GM21825 (cell line): ENCODE measurements at regions not wholly inside any gene's neighbourhood (a gene's known extent, or its start where the extent isn't known, plus 50 kb on each side); places are given as distances from the start of the nearest gene placed in this dataset.
A peak's percentile ranks its signal among the peaks of the same experiment; 100 is the strongest.

Experiments used
- ATAC-seq: cut with Tn5 transposase; IDR thresholded peaks from one replicate; pipeline ENCODE4 v1.9.1; 2021; ENCODE audit warnings: mild to moderate bottlenecking, moderate library complexity; ENCODE audit not compliant: unreplicated experiment

DNA sequence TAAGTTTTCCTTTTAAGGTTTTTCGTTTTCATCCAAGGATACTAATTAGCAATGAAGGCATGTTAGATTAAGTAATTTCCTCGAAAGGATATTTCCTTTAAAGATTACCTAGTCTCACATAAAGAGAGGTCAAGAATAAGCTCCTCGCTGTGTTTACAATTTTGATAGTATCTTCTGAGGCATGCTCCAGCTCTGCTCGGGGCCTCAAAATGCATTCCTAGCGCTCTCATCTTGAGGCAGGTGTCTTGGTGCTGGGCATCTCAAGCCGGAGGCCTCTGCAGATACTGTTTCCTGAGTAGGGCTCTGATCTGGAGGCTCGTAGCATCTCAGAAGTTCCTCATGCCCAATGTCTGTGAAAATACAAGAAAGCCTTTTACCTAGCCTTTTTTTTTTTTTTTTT, 128.6 kb upstream of the SNX19 start:
- ATAC-seq = no peak

DNA sequence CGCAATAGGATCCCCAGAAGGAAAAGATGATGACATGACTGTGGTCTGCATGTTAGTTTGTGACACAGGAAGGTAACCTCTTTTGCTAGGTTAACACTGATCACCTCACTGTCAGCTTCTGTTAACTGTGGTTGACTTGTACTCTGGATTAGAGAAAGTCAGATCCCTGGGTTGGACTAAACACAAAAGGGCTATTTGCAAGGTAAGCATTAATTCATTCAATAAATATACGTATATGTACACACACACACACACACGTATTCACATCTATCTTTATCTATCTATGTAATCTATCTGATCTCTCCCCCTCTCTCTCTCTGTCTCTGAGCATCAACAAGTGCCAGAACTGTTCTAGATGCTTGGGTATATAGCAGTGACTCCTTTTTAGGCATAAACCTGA, 136.1 kb upstream of the SNX19 start:
- ATAC-seq = no peak

DNA sequence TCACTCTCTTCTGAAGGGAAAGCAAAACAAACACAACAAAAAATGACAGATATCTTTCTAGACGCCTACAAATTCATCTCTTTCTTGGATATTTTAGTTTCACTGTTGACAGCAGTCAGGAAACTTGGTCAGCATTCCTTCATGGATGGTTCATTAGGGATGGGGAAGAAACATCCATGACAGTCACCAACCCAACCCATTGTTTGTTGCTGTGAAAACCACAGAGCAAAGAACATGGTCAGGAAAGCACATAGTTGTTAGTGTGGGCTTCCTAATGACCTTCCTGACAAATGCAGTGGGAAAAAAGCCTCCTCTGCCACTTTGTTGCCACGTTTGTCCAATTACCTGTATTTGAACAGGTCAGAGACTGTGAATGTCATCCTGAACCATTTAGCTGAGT, 139.8 kb upstream of the SNX19 start:
- no peak for ATAC-seq

DNA sequence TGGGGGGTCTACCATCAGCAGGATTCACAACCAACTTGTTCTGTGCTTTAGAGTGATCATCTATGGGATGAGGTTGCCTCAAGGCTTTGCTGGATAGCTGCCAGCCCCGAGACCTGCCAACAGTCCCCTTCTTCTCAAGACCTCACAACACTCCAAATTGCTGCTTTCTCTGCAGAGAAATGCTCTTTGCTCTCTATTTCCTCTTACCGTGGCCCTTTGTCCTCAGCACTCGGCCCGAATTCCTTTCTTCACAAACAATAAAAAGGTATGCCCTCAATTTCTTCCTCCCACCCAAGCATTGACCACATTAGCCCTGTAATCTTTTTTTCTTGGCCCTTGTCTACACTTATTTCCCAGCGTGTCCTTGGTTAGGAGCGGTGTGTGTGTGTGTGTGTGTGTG, 147.4 kb upstream of the SNX19 start:
- ATAC-seq = no peak

DNA sequence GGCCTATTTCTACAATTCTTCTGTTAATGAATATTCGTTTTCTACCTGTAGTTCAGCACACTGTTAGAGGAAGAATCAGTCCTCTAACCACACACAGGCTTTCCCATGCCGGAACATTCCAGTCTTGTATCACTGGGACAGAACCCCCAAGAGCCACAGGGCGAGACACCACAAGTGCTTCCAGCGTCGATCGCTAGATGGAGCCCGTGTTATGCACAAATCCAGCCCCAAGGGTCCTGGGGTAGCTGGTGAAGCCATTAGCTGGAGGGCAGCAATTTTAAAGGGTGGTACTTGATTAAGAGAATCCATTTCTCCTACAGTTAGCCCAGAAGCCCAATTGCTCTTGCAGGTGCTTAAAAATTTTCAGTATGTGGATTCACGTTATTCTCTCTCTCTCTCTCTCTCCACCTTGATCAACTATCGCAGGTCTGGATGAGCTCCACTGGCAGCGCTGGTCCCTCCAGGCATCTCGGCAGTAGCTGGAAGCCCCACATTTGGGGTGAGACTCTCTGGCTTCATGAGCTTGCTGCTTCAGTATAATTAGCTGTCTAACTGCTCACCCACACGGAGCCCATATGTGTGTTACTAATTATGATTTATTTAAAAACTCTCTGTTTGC, 148.2 kb upstream of the SNX19 start:
- ATAC-seq = peak; percentile 83

DNA sequence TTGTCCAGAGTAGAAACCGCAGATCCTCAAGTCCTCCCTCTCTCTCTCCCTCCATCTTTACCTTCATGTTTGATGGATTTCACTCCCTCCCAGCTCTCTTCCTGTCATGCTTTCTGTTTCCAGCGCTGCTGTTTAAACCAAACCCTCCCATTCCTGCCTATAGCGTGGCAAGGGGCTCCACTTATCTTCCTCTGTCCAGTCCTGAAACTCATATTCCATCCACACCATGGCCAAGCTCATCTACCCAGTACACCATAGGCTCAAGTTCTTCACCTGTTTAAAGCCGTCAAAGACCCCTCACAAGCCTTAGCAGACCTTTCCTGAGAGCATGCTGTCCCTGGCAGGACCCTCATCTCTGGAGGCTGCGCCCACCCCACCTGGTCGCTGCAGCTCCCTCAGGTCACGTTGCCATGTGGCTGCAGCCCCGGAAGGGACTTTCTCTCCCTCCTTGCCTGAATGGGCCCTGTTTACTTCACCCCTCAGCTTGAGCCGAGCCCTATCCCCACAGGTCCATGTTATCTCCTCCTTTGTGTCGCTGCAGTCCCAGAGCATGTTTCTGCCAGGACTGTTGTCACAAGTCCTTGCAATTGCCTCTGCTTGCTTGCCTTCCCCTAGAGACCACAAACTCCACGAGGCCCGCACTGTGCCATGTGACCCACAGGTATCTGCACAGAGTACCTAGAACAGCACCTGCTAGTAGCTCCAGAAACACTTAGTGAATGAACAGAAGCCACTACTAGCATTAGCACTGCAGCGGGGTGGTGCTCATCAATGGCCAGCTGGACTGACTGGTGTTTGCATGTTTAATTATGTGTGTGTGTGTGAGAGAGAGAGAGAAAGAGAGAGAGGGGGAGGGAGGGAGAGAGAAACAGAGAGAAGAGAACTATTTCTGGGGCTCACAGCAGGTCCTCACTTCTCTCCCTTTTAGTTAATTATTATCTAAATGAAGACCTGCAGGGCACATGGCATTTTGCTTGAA, 149.4 kb upstream of the SNX19 start:
- no peak for ATAC-seq

DNA sequence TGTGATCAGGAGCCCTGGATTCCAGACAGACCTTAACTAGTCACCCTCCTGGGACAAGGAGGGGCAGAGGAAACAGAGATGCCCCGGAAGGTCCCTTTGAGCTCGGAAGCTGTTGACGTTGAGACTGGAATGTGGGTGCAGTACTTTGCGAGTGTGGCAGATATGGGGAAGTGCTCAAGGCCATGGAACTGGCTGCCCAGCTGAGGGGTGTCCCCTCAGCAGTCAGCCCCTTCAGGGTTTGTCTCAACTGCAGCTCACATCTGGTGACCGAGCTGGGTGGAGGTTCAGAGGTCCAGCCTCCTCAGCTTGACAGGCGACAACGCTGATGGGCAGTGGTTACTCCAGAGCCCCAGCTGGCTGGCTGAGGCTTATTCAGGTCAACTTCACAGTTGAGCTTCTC, 150.3 kb upstream of the SNX19 start:
- ATAC-seq = no peak

DNA sequence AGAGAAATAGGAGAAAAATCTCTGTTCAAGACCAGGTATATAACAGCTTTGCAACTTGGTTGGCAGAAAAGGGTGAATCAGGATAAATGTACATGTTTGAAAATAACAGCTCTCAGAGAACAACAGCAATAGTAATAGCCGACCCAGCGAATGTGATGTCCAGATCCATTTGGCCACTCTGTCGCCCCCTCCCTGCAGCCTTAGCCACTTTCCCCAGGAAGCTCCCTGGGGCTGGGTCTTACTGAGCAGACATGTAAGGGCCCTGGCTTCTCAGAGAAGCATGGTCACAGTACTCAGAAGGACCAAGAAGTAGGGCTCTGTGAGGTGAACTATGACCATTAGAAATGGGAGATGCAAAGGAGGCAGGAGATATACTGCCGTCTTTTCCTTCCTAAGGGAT, 154.1 kb upstream of the SNX19 start:
- no peak for ATAC-seq

DNA sequence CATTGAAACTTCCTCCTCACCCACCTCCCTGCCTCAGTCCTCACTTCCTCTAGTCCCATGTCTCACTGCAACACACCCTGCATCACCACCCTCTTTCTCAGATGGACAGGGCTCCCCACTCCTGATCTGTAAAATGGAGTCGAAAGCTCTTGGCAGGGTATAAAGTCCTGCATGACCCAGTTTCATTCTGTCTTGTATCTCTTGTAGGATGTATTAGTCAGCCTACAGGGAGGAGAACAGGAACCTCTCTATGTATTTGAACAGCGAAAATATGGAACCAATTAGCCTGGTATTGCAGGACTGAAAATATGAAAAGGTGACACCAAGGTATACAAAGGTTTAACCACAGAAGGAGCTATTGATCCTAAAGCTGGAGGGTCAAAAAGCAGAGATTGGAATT, 156.9 kb upstream of the SNX19 start:
- no peak for ATAC-seq

DNA sequence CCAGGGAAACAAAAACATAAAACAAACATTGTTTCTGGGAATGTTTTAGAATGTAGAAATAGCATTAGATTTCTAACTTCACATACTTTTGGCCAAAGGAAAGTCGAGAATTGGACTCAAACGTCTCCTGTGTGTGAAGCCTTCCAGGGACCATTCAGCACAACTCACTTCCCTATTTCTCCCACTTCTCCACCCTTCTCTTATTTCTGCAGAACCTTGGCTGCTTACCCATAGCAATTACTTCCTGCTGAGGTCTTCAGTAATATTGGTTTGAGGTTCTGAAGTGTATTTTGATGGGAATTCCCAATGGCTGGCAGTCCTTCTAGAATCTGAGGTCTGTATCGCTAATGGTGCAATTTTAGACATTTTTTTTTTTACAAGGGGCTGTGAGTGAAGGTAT, 158.3 kb upstream of the SNX19 start:
- ATAC-seq = no peak

DNA sequence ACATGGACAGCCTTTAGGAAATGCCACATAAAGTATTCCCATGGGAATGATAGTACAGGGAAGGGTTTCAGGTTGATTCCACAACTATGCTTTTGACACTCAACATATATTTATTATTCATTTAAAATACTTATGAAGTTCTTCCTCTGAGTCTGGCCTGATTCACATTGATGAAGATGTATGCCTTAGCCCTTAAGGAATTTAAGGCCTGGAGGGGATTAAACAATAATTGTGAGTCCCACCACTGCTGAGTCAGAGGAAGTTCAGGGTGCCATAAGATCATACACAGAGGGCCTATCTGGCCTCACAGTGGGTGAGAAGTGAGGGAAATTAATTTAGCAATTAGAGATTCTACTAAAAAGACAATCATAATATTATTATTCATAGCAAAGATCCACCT, 161.1 kb upstream of the SNX19 start:
- ATAC-seq = no peak

DNA sequence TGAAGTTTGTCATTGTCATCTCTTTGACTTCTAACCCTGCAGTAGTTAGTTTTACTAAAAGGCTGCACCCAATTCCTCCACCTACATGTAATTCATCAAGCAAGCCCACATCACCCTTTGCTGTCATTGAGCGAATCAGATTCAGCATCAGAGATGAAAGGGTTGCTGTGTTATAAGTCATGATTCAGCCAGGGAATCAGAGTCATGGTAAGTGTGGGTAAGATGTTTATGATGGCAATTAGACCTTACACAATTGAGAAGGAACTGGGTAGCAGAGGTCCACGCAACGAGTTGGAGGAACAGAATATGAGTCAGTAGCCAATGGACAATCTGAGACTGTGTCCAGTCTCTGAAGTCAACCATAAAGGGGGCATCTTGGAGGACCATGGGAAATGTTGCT, 162.8 kb upstream of the SNX19 start:
- ATAC-seq = no peak

DNA sequence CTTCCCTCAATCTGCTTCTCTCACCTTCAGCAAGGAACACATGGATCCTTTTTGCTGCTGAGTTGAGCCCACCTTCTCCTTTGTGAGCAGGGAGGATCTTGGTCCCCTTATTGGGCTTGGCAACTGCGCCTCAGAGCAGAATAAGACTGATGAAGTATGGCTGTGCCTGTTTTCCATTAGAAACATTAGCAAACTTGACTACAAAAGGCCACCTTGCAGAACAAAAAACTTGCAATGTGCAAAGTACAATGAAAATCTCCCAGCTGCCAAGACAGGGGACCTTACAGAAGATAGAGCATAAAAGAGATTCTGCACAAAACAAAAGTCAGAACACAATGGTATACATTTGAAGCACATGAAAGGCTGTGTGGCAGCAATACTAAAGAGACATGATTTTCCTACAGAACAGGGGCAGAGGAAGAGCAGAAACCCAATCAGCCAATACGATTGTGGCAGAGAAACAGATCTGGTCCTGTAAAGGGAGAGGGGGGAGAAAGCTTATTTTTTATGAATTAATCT, 173.5 kb upstream of the SNX19 start:
- ATAC-seq = no peak

DNA sequence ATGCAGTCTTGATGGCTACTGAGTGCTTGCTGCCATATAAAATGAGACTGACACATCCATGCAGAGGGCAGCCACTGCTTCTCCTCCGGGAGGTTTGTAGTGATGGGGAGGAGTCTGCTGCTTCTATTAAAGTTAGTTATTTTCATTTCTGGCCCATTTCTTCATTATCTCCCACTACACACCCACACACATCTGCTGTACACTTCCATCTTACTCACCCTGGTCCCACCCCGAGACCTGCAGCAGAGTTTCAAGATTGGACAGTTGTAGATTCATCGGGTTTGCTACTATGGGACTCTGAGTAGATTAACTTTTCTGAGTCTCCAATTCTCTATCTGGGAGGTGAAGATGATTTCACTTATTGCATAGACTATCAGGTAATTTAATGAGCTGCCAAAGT, 176.2 kb upstream of the SNX19 start:
- ATAC-seq = no peak

DNA sequence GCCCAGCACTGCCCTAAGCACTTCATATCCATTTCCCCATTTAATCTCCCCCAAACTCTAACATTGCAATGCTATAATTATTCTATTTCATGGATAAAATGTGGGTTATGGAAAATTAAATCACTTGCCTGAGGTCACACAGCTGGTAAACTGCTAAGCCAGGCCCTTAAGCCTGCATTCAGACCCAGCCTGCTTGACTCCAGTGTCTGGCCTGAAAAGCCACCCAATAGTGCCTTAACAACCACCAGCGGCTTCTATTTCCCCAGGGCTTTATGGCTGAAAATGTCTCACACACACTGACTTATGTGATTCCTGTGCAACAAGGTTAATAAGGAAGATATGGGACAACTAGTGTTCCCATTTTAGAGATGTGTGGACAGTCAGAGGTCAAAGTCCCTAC, 178.5 kb upstream of the SNX19 start:
- ATAC-seq = no peak

DNA sequence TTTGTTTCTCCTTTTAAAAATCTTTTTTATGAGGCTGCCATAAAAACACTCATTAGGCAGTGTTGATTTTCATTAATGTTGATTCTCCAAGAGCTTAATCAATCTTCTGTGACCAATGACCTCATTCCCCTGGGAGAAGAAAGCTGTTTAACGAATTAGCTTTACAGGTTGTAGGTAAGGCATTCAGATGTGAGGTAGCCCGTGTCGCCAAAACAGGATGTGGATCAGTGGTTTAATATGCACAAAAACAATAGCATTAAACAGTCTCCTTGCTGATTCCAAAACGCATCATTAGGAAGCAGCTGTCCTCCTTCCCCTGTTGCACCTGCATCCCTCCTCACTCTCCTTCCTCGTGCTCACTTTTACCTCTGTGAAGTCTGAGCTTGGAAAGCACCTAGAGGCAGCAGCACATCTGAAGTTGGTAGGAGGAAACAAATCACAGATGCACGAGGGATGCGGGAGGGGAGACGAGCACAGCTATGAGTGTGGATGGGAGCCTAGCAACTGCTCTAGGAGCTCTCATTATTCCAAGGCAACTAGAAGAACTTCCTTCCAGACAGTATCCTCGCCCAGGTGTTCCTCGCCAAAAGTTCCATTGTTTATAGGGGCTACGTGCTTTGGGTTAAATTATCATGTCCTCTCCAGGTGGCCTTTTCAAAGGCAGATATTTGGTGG, 179.4 kb upstream of the SNX19 start:
- ATAC-seq = no peak

DNA sequence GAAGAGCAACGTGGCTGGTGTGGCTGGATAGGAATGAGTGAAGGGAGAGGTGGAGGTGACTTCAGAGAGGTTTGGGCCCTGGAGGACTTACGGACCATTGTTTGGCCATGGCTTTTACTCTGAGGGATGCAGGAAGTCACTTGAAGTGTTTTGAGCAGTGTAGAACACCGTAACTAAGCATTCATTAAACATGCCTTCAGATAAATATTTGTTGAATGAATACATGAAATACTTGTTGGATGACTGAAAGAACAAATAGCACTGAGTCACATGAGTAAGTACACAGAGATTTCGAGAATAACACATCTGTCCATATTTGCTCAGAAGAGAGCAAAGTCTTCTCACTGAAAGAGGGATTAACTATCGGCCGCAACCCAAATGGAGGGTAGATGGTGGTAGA, 182.7 kb upstream of the SNX19 start:
- ATAC-seq = no peak

DNA sequence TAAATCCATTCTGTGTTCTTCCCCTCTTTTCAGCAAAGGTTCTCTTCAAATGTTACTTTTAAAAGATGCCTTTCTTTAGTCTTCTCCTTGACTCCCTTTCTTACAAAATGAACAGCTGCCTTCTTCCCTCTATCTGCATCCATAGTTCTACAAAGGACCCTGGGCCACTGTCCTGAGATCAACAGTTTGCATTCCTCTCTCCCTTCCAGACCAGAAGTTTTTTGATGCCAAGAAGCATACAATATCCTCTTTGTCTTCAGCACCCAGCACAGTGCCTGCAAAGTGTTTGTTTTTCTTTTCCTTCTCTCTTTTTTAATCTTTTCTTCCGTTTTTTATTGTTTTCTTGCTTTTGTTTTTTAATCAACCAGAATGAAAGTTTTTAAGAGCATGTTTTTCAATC, 183.5 kb upstream of the SNX19 start:
- ATAC-seq = no peak

DNA sequence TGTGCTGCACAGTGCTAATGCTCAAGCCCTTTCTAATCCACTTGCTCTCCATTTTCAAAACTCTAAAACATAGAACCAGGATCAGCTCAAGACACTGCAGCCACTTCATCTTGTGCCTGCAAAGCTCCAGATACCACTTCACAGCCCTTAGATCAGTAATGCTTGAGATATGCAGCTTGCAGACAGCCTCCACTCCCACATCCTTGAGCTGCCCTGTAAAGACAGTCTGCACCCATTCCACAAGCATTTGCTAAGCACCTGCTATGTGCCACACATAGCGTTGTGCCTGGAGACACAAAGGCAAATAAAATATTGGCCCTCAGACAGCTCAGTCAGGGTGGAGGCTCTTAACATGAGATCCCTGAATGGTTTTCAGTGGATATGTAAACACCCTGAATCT, 192.5 kb upstream of the SNX19 start:
- no peak for ATAC-seq

DNA sequence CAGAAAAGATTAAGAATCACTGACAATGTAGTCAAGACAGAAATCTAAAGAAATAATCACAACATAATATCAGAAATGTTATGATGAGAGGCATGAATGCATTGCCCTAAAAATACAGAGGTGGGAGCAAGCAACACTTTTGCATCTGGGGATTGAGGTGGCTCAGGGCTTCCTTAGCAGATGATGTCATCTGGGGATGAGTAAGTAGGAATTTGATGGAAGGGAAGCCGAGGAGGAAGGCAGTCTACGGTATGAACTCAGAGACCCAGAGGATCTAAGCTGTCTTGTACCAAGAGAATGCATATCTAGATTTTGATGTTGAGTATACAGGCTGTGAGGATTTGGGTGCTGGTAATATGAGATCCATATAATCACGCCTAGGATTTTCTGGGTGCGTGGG, 193.0 kb upstream of the SNX19 start:
- no peak for ATAC-seq

DNA sequence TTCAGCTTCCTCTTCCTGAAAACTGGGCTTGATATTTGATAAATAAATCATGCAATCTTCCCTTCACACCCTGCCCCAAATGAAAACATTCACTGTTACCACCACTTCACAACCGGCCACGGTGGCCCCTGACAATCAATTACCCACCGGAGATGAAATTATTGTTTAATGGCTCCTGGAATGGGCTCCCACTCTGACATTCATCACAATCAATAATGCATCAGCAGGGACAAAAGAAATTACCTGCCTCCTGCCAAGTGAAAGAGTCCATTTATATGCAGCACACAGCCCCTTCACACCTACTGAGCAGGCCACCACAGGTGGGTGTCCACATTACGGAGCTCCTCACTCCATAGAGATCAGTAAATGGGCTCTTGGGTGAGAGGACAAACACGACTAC, 193.5 kb upstream of the SNX19 start:
- ATAC-seq = no peak

DNA sequence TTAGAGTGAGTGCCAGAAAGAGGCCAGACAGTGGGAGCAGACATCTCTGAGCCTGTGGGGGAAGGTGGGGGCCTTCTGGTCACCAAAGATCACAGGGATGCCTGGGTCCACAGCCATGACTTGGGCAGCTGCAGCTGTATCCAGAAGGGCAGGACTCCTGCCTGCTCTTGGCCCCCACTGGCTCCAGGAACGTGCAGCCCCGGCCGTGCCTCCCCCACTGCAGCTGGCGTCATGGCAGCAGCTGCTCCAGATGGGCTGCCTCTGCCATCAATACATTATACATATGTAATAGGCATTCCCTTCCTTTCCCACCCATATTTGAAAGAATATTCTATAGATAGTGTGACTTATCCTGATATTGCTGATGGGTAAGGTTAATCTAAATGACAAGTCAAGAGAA, 195.5 kb upstream of the SNX19 start:
- no peak for ATAC-seq
